GM19351 (cell line): ENCODE measurements at regions not wholly inside any gene's neighbourhood (a gene's known extent, or its start where the extent isn't known, plus 50 kb on each side); places are given as distances from the start of the nearest gene placed in this dataset.
"Not testable (repeated sequence)": the region's sequence is repeated elsewhere in the genome, so short reads cannot be mapped to it uniquely, and the experiment has no call there.

ENCODE experiments used
- ATAC-seq: cut with Tn5 transposase; IDR thresholded peaks from one replicate; pipeline ENCODE4 v1.9.1; 2021; ENCODE audit warnings: mild to moderate bottlenecking, moderate library complexity; ENCODE audit not compliant: unreplicated experiment

- ATAC-seq, result no peak
Measured at GRCh38 chr4:117533501-117533900, 448.1 kb upstream of the TRAM1L1 start.

GRCh38 chr4:117545039-117545438, 459.7 kb upstream of the TRAM1L1 start:
- ATAC-seq, result no peak

GRCh38 chr4:117549524-117549923, 464.1 kb upstream of the TRAM1L1 start:
- no peak for ATAC-seq

- ATAC-seq, result no peak
Measured at GRCh38 chr4:117550085-117550484, 464.7 kb upstream of the TRAM1L1 start.

- ATAC-seq, result no peak
Measured at GRCh38 chr4:117560329-117560728, 474.0 kb upstream of the NDST3 start.

GRCh38 chr4:117574085-117574484, 460.2 kb upstream of the NDST3 start:
- ATAC-seq, result no peak

GRCh38 chr4:117575850-117576249, 458.4 kb upstream of the NDST3 start:
- no peak for ATAC-seq

GRCh38 chr4:117577686-117578311, 456.5 kb upstream of the NDST3 start:
- ATAC-seq, result no peak

GRCh38 chr4:117588771-117589170, 445.5 kb upstream of the NDST3 start:
- no peak for ATAC-seq

- ATAC-seq, result no peak
Measured at GRCh38 chr4:117596917-117597480, 437.3 kb upstream of the NDST3 start.

GRCh38 chr4:117599393-117599792, 434.9 kb upstream of the NDST3 start:
- not testable (repeated sequence) for ATAC-seq

- not testable (repeated sequence) for ATAC-seq
Measured at GRCh38 chr4:117600936-117601335, 433.4 kb upstream of the NDST3 start.

- no peak for ATAC-seq
Measured at GRCh38 chr4:117610706-117611308, 423.5 kb upstream of the NDST3 start.

- ATAC-seq, result no peak
Measured at GRCh38 chr4:117621673-117622072, 412.6 kb upstream of the NDST3 start.

- no peak for ATAC-seq
Measured at GRCh38 chr4:117623326-117623725, 411.0 kb upstream of the NDST3 start.

- no peak for ATAC-seq
Measured at GRCh38 chr4:117626664-117627063, 407.6 kb upstream of the NDST3 start.

- ATAC-seq, result no peak
Measured at GRCh38 chr4:117634716-117635115, 399.6 kb upstream of the NDST3 start.

- no peak for ATAC-seq
Measured at GRCh38 chr4:117637347-117637746, 396.9 kb upstream of the NDST3 start.

- ATAC-seq, result no peak
Measured at GRCh38 chr4:117640836-117641235, 393.4 kb upstream of the NDST3 start.

- ATAC-seq, result no peak
Measured at GRCh38 chr4:117641519-117641918, 392.8 kb upstream of the NDST3 start.

- no peak for ATAC-seq
Measured at GRCh38 chr4:117654079-117654478, 380.2 kb upstream of the NDST3 start.

GRCh38 chr4:117660668-117661067, 373.6 kb upstream of the NDST3 start:
- ATAC-seq, result no peak
